Stomach smooth muscle (tissue), 2 donors: ENCODE measurements at regions not wholly inside any gene's neighbourhood (a gene's known extent, or its start where the extent isn't known, plus 50 kb on each side); places are given as distances from the start of the nearest gene placed in this dataset.
"Not testable (repeated sequence)": the region's sequence is repeated elsewhere in the genome, so short reads cannot be mapped to it uniquely, and the experiment has no call there.

Source experiments
- H3K27ac ChIP-seq: one replicate; pipeline ENCODE4 v1.7.0; 2013; ENCODE audit warnings: mild to moderate bottlenecking, low read length, inconsistent platforms
- H3K27me3 ChIP-seq, 2 donors: one replicate each; pipeline ENCODE4 v1.7.0; 2013; ENCODE audit warnings: low read length in 2 of 2; ENCODE audit not compliant: insufficient read depth in 2 of 2, control insufficient read depth in 1 of 2
- H3K36me3 ChIP-seq, 2 donors: one replicate each; pipeline ENCODE4 v1.7.0; 2013; ENCODE audit warnings: low read length in 2 of 2; ENCODE audit not compliant: control insufficient read depth in 2 of 2, insufficient read depth in 2 of 2
- H3K4me1 ChIP-seq: one replicate; pipeline ENCODE4 v1.7.0; 2013; ENCODE audit warnings: low read length; ENCODE audit not compliant: control insufficient read depth, insufficient read depth
- H3K4me3 ChIP-seq, 2 donors: one replicate each; pipeline ENCODE4 v1.7.0; 2013; ENCODE audit warnings: low read length in 2 of 2
- H3K9ac ChIP-seq, 2 donors: one replicate each; pipeline ENCODE4 v1.7.0; 2013; ENCODE audit warnings: low read length in 2 of 2, mild to moderate bottlenecking in 1 of 2
- H3K9me3 ChIP-seq, 2 donors: one replicate each; pipeline ENCODE4 v1.7.0; 2013; ENCODE audit warnings: low read length in 2 of 2; ENCODE audit not compliant: control insufficient read depth in 2 of 2
- donor health status: healthy.
- donor health status: Pancreatic carcinoma.

DNA sequence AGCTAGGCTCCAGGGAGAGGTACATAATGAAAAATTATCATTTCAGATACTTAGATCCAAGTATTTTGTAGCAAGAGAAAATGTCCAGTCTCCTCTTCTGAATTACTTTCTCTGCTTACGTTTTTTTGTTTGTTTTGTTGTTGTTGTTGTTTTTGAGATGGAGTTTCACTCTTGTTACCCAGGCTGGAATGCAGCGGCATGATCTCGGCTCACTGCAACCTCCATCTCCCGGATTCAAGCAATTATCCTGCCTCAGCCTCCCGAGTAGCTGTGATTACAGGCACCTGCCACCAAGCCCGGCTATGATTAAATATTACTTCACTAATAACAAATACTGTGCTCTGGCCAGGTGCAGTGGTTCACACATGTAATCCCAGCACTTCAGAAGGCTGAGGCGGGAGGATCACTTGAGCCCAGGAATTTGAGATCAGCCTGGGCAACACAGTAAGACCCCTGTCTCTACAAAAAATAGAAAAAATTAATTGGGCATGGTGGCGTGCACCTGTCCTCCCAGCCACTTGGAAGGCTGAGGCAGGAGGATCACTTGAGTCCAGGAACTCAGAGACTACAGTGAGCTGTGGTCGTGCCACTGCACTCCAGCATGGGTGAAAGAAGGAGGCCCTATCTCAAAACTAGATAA, 155.0 kb upstream of the JARID2 start:
- Histone ChIP-seq H3K27ac (no peak overlapping the region), H3K9ac (no peak overlapping the region), H3K9me3 (no peaks in the 10 kb centered on the region), H3K4me1 (no peaks in the 10 kb centered on the region), H3K27me3 (no peaks in the 10 kb centered on the region), H3K36me3 (no peaks in the 10 kb centered on the region), H3K4me3 (no peak overlapping the region)

DNA sequence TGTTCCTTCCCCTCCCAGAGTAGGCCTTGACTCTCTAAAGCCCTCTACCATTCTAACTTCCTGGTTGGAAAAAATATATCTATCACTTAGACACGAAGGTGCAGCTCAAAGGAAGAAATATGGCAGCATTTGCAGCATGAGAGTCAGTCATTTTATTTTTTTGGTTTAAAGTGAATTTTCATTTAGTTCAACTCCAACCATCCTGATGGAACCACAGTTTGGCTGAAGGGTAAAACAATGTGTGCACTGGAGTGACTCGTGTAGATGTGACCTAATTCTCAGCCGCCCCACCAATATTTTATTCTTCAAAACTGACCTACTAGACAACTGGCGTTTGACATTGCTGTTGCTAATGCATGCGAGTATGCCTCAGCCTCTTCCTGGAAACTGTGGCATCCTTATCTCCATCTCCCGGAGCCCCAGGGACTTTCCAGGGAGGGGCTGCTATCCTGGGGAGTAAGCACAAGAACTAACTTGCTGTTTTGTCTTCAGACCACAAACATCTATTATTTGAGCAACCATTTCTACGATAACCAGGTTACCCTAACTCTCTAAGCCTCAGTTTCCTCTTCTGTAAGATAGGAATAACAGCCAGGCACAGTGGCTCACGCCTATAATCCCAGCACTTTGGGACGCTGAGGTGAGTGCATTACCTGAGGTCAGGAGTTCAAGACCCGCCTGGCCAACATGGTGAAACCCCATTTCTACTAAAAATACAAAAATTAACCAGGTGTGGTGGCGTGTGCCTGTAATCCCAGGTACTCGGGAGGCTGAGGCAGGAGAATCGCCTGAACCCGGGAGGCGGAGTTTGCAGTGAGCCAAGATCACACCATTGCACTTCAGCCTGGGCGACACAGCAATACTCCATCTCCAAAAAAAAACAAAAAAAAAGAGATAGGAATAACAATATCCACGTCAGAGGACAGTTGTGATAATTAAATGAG, 148.7 kb upstream of the JARID2 start:
- Histone ChIP-seq H3K27me3 (no peaks in the 10 kb centered on the region), H3K9me3 (no peaks in the 10 kb centered on the region), H3K27ac (no peak overlapping the region), H3K9ac (no peak overlapping the region), H3K4me3 (no peak overlapping the region), H3K36me3 (no peaks in the 10 kb centered on the region), H3K4me1 (no peaks in the 10 kb centered on the region)

DNA sequence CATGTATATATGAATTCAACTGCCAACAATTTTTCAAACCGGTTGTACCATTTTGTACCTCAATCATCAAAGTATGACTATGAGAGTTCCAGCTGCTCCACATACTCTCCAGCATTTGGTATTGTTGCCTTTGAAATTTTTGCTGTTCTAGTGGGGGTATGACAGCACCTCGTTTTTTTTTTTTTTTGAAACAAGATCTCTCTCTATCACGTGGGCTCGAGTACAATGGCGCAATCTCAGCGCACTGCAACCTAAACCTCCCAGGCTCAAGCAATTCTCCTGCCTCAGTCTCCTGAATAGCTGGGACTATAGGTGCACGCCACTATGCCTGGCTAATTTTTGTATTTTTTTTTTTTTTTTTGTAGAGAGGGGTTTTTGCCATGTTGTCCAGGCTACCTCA, 144.7 kb upstream of the JARID2 start:
- Histone ChIP-seq H3K27ac (no peak overlapping the region), H3K4me3 (no peak overlapping the region), H3K4me1 (no peaks in the 10 kb centered on the region), H3K9ac (no peak overlapping the region), H3K36me3 (no peaks in the 10 kb centered on the region), H3K27me3 (no peaks in the 10 kb centered on the region), H3K9me3 (no peaks in the 10 kb centered on the region)

DNA sequence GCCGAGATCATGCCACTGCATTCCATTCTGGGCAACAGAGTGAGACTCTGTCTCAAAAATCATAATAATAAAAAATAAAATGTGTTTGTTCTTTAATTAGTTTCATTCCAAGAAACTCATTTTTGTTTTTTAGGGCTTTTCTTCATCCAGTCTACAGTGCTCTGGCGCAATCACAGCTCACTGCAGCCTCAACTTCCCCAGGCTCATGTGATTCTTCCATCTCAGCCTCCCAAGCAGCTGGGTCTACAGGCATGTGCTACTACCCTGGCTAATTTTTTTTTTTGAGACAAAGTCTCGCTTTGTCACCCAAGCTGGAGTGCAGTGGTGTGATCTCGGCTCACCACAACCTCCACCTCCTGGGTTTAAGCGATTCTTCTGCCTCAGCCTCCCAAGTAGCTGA, 143.6 kb upstream of the JARID2 start:
- Histone ChIP-seq H3K9me3 (peaks cover 0 to 6% of the 10 kb centered on the region in 2 donors), H3K4me1 (no peaks in the 10 kb centered on the region), H3K36me3 (no peaks in the 10 kb centered on the region), H3K9ac (no peak overlapping the region), H3K4me3 (no peak overlapping the region), H3K27me3 (no peaks in the 10 kb centered on the region), H3K27ac (no peak overlapping the region)

DNA sequence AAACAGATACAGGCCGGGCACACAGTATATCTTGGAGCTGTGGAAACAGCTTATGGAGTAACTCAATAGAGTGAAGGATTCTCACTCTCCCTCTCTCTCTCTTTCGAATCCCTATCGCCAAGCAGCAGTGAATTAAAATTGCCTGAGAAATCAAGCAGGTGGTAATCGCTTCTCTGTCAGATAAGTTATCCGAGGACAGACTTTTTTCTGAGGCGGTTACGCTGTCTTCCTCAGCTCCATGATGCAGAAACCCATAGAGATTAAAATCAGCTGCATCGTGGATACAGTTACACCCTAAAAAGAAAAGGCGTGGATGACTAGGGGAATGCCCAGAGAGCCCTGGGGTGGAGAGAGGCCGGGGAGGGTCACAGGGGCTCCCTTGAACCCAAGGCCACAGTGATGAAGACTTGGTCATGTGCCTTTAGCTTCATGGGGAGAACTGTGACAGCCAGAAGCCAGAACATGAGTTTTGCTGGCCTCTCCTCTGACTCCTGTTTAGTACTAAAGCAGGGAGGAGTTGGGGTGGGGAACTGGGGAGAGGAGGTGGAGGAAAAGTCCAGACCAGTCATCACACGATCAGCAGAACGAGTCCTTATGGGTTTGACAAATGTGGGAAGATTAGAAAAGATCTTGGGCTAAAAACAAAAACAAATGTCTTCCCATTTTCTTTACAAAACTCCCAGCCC, 138.8 kb upstream of the JARID2 start:
- Histone ChIP-seq H3K9ac (no peak overlapping the region), H3K4me1 (no peaks in the 10 kb centered on the region), H3K9me3 (peaks cover 0 to 6% of the 10 kb centered on the region in 2 donors), H3K4me3 (no peak overlapping the region), H3K36me3 (no peaks in the 10 kb centered on the region), H3K27ac (no peak overlapping the region), H3K27me3 (no peaks in the 10 kb centered on the region)

DNA sequence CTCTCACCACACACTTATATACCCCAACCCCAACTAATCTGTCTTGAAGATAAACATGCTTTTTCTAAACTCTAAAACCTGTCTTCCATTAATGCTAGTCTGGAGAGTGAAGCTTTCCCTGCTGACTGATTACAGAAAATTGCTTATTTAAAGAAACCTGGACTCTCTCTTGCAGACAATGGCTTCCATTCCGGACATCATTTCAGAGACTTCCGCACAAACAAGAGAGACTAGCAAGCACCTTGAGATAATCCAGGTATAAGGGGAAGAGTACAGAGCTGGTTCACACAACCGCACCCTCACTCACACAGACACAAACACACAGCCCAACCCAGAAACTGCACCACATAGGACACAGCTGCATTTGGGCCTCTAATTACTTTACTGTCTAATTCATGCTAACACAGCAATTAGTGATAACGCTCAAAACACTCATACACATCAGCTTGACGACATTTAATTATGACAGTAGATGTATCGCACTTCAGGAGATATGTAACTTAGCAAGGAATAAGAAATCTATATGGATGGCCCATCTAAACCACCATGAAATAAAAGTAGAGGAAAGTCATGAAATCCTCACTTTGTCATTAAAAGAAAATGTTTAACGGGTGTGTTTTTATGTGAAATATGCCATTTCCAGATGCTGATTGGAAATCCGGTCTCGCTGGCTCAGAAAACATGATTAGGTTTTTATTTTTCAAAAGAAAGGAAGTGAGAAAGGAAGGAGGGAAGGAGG, 138.1 kb upstream of the JARID2 start:
- Histone ChIP-seq H3K4me3 (no peak overlapping the region), H3K27me3 (no peaks in the 10 kb centered on the region), H3K27ac (no peak overlapping the region), H3K9me3 (peaks cover 0 to 6% of the 10 kb centered on the region in 2 donors), H3K36me3 (no peaks in the 10 kb centered on the region), H3K4me1 (no peaks in the 10 kb centered on the region), H3K9ac (no peak overlapping the region)

DNA sequence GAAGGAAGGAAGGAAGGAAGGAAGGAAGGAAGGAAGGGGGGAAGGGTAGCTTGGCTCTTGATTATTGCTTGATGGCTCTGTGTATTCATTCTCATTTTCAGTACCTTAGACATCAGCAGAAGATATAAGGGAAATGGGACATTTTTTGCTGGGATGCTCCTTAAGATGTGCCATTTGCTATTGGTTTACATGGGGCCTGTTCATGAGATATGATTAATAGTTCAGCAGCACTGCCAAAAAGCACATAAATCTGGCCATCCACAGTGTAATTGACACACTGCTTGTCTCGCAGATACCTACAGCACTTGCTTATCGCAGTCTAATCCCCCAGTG, 137.5 kb upstream of the JARID2 start:
- peaks cover 0 to 6% of the 10 kb centered on the region in 2 donors for H3K9me3 ChIP-seq
- H3K36me3 ChIP-seq: no peaks in the 10 kb centered on the region
- H3K27ac ChIP-seq: no peak overlapping the region
- H3K4me3 ChIP-seq: no peak overlapping the region
- H3K27me3 ChIP-seq: no peaks in the 10 kb centered on the region
- H3K4me1 ChIP-seq: no peaks in the 10 kb centered on the region
- no peak overlapping the region for H3K9ac ChIP-seq

DNA sequence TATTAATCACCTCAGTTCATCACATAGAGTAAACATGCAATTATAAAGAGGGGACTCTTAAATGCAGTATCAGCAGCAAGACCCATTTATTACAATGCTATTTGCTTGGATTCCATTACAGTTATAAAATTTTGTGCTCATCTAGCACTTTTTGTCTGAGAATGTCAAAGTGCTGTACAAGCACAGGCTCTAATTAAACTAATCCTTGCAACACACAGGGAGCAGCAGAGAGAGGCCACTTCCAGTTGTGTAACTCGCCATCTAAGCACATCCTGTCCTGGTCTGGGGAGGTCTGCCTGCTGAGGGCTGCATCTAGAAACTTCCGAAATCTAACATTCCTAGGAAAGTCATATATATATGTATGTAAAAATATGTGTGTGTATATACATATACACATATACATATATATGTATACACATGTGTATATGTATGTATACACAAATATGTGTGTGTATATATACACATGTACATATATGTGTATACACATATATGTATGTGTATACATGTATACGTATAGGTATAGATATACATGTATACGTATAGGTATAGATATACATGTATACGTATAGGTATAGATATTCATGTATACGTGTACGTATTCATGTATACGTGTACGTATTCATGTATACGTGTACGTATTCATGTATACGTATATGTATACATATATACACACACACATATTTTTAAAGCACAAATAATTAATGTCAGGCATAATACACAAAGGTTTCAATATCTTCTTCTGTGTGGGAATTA, 136.4 kb upstream of the JARID2 start:
- Histone ChIP-seq H3K4me3 (no peak overlapping the region), H3K4me1 (no peaks in the 10 kb centered on the region), H3K27ac (no peak overlapping the region), H3K9me3 (peaks cover 0 to 6% of the 10 kb centered on the region in 2 donors), H3K27me3 (no peaks in the 10 kb centered on the region), H3K9ac (no peak overlapping the region), H3K36me3 (no peaks in the 10 kb centered on the region)

DNA sequence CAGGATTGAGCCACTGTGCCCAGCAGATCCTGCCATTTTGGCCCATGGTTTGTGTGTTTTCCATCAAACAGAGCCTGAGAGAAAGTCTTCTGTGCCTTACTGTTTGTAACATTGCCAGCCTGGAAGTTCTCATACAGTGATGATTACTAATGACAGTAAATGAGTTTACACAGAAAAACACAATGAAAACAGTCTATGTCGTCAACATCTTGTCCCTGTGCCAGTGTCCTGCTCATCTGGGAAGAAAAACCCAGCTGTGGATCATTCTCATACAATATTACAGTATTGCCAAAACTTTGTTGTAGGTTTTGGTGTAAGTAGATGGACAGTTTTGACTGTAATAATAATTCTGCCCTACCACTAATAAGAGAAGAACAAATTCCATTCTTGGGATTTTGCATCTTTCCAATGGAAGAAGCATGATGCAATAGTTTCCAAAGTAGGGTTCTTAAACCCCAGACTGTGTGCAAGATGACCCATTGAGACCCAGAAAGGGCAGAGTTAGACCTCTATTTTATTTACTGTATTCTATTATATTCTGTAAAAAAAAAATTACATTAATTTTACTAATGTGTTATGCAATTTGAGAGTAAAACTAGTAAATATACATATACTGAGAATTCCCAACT, 135.0 kb upstream of the JARID2 start:
- Histone ChIP-seq H3K4me1 (no peaks in the 10 kb centered on the region), H3K9ac (no peak overlapping the region), H3K9me3 (peaks cover 0 to 6% of the 10 kb centered on the region in 2 donors), H3K27me3 (no peaks in the 10 kb centered on the region), H3K27ac (no peak overlapping the region), H3K4me3 (no peak overlapping the region), H3K36me3 (no peaks in the 10 kb centered on the region)

DNA sequence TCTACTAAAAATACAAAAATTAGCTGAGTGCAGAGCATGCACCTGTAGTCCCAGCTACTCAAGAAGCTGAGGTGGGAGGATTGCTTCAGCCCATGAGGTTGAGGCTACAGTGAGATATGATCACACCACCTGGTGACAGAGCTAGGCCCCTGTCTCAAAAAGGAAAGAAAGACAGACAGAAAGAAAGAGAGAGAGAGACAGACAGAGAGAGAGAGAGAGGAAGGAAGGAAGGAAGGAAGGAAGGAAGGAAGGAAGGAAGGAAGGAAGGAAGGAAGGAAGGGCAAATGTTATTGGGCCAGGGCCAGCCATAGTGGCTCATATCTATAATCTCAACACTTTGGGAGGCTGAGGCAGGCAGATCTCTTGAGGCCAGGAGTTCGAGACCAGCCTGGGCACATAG, 134.3 kb upstream of the JARID2 start:
- not testable (repeated sequence) for H3K4me3 ChIP-seq, H3K9ac ChIP-seq, H3K9me3 ChIP-seq, H3K27ac ChIP-seq, H3K36me3 ChIP-seq, H3K27me3 ChIP-seq, H3K4me1 ChIP-seq
